ENCODE measurements at regions not wholly inside any gene's neighbourhood (a gene's known extent, or its start where the extent isn't known, plus 50 kb on each side); places are given as distances from the start of the nearest gene placed in this dataset.

DNA sequence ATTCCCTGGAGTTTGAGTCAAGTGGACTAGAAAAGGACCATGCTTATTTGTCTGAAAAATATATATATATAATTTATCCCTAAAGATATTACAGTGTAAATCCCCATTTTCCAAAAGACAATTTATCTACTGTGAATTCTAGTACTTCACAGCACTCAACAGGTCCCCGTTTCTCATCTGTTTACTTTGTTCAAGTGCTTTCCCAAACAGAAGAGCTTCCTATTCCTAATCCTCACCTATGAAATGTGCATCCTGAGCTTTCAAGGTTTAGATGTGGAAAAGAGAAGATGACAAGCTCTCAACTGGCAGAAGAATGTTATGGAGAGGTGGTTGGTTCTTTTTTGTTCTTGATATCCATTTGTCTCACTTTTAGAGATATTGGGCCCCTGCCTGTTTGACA, 401.6 kb upstream of the ZNF608 start:
- ChIA-PET POLR2A (no interaction called here), CTCF (no interaction called here)
- ATAC-seq (no peak), DNase-seq (ENCODE audit: low read depth, low spot score) (no peak)
- intact Hi-C loops (cut with micrococcal nuclease; ENCODE audit: unreplicated experiment) = no loop called here
- Histone ChIP-seq H3K4me1 (ENCODE audit: control insufficient read depth, insufficient read depth, low read length) (no peaks in the 10 kb centered on the region), H3K27ac (ENCODE audit: low read length) (no peak overlapping the region), H3K36me3 (ENCODE audit: control insufficient read depth, insufficient read depth, low read length) (no peaks in the 10 kb centered on the region), H3K9me3 (ENCODE audit: control insufficient read depth, insufficient read depth, low read depth, low read length) (no peaks in the 10 kb centered on the region), H3K27me3 (ENCODE audit: control insufficient read depth, insufficient read depth, low read length) (no peaks in the 10 kb centered on the region), H3K4me3 (ENCODE audit: low read depth in 2 of 2, low read length in 2 of 2) (no peak overlapping the region)
- BruUV-seq (replicated peaks) = no TSS peak
- TF ChIP-seq POLR2AphosphoS5 (IDR thresholded peaks at IDR 0.05; ENCODE audit: low read depth, low read length) = no peak
- TF ChIP-seq TCF7L2 (IDR thresholded peaks at IDR 0.05; ENCODE audit: low read depth, low read length) = no peak
- no peak for TF ChIP-seq SIN3A (IDR thresholded peaks at IDR 0.05; ENCODE audit: borderline replicate concordance, insufficient read depth, low read depth, low read length)
- in situ Hi-C loops (cut with HindIII; ENCODE audit: low pct_unique_long_range_greater_than_20kb, low sequenced_read_pairs) = no loop called here

DNA sequence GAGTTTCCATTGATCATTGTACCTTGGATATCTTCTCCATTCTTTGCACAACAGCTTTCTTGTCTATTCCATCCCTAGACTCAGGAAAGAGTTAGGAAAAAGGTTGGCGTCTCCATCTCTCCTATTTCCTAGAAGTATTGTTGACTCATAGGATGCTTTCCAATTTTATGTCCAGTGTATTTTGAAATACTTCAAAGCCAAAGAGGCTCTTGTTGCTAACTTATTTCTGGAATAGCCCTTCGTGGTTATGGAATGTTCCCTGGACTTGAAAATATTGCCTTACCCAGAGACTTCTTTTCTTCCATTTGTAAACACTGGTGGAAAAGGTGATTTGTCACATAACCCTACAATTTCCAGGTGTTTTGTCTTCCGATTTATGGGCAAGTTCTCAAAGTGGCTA, 402.3 kb upstream of the ZNF608 start:
- BruUV-seq (replicated peaks) = no TSS peak
- in situ Hi-C loops (cut with HindIII; ENCODE audit: low pct_unique_long_range_greater_than_20kb, low sequenced_read_pairs) = no loop called here
- Histone ChIP-seq H3K27me3 (ENCODE audit: control insufficient read depth, insufficient read depth, low read length) (no peaks in the 10 kb centered on the region), H3K4me1 (ENCODE audit: control insufficient read depth, insufficient read depth, low read length) (no peaks in the 10 kb centered on the region), H3K27ac (ENCODE audit: low read length) (peak overlapping the region; percentile 18; the same call in 1 of the 2 replicates), H3K4me3 (ENCODE audit: low read depth in 2 of 2, low read length in 2 of 2) (no peak overlapping the region), H3K36me3 (ENCODE audit: control insufficient read depth, insufficient read depth, low read length) (no peaks in the 10 kb centered on the region), H3K9me3 (ENCODE audit: control insufficient read depth, insufficient read depth, low read depth, low read length) (no peaks in the 10 kb centered on the region)
- ATAC-seq (no peak), DNase-seq (ENCODE audit: low read depth, low spot score) (no peak)
- intact Hi-C loops (cut with micrococcal nuclease; ENCODE audit: unreplicated experiment) = no loop called here
- ChIA-PET CTCF (no interaction called here), POLR2A (no interaction called here)
- TF ChIP-seq TCF7L2 (IDR thresholded peaks at IDR 0.05; ENCODE audit: low read depth, low read length) (no peak), POLR2AphosphoS5 (IDR thresholded peaks at IDR 0.05; ENCODE audit: low read depth, low read length) (no peak), SIN3A (IDR thresholded peaks at IDR 0.05; ENCODE audit: borderline replicate concordance, insufficient read depth, low read depth, low read length) (no peak)
- TF ChIP-seq, protein P1, sequence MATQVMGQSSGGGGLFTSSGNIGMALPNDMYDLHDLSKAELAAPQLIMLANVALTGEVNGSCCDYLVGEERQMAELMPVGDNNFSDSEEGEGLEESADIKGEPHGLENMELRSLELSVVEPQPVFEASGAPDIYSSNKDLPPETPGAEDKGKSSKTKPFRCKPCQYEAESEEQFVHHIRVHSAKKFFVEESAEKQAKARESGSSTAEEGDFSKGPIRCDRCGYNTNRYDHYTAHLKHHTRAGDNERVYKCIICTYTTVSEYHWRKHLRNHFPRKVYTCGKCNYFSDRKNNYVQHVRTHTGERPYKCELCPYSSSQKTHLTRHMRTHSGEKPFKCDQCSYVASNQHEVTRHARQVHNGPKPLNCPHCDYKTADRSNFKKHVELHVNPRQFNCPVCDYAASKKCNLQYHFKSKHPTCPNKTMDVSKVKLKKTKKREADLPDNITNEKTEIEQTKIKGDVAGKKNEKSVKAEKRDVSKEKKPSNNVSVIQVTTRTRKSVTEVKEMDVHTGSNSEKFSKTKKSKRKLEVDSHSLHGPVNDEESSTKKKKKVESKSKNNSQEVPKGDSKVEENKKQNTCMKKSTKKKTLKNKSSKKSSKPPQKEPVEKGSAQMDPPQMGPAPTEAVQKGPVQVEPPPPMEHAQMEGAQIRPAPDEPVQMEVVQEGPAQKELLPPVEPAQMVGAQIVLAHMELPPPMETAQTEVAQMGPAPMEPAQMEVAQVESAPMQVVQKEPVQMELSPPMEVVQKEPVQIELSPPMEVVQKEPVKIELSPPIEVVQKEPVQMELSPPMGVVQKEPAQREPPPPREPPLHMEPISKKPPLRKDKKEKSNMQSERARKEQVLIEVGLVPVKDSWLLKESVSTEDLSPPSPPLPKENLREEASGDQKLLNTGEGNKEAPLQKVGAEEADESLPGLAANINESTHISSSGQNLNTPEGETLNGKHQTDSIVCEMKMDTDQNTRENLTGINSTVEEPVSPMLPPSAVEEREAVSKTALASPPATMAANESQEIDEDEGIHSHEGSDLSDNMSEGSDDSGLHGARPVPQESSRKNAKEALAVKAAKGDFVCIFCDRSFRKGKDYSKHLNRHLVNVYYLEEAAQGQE (IDR thresholded peaks at IDR 0.05; ENCODE audit: insufficient read depth in 1 of 2, low read depth in 2 of 2, low read length in 1 of 2) = no peak
- TF ChIP-seq, protein P2, sequence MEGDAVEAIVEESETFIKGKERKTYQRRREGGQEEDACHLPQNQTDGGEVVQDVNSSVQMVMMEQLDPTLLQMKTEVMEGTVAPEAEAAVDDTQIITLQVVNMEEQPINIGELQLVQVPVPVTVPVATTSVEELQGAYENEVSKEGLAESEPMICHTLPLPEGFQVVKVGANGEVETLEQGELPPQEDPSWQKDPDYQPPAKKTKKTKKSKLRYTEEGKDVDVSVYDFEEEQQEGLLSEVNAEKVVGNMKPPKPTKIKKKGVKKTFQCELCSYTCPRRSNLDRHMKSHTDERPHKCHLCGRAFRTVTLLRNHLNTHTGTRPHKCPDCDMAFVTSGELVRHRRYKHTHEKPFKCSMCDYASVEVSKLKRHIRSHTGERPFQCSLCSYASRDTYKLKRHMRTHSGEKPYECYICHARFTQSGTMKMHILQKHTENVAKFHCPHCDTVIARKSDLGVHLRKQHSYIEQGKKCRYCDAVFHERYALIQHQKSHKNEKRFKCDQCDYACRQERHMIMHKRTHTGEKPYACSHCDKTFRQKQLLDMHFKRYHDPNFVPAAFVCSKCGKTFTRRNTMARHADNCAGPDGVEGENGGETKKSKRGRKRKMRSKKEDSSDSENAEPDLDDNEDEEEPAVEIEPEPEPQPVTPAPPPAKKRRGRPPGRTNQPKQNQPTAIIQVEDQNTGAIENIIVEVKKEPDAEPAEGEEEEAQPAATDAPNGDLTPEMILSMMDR (IDR thresholded peaks at IDR 0.05) = no peak

DNA sequence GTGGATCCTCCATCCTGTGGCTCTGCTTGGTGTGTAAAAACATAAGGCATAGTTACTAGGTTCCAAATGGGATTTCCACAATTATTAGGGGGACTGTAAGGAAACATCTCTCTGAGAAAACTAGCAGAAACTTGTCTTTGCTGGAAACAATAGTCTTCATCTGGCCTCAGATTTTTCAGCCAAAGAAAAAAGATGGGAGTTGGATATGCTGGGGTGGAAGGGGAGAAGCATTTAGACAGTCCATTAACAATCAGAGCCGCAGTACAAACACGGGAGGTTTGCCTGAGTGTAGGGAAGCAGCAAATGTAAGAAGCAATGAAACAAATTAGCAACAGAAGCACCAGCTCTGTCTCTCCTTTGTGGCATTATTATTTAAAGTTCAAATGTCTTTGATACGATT, 402.7 kb upstream of the ZNF608 start:
- CTCF ChIA-PET = no interaction called here
- ATAC-seq (no peak), DNase-seq (ENCODE audit: low read depth, low spot score) (no peak)
- Histone ChIP-seq H3K27me3 (ENCODE audit: control insufficient read depth, insufficient read depth, low read length) (no peaks in the 10 kb centered on the region), H3K36me3 (ENCODE audit: control insufficient read depth, insufficient read depth, low read length) (no peaks in the 10 kb centered on the region), H3K4me3 (ENCODE audit: low read depth in 2 of 2, low read length in 2 of 2) (no peak overlapping the region), H3K9me3 (ENCODE audit: control insufficient read depth, insufficient read depth, low read depth, low read length) (no peaks in the 10 kb centered on the region), H3K4me1 (ENCODE audit: control insufficient read depth, insufficient read depth, low read length) (no peaks in the 10 kb centered on the region), H3K27ac (ENCODE audit: low read length) (peak overlapping the region; percentile 18; the same call in 1 of the 2 replicates)
- intact Hi-C loops (cut with micrococcal nuclease; ENCODE audit: unreplicated experiment) (no loop called here), in situ Hi-C loops (cut with HindIII; ENCODE audit: low pct_unique_long_range_greater_than_20kb, low sequenced_read_pairs) (no loop called here)
- no TSS peak for BruUV-seq (replicated peaks)
- POLR2A ChIA-PET = no interaction called here
- TF ChIP-seq SIN3A (IDR thresholded peaks at IDR 0.05; ENCODE audit: borderline replicate concordance, insufficient read depth, low read depth, low read length) (no peak), POLR2AphosphoS5 (IDR thresholded peaks at IDR 0.05; ENCODE audit: low read depth, low read length) (no peak), TCF7L2 (IDR thresholded peaks at IDR 0.05; ENCODE audit: low read depth, low read length) (no peak)
- TF ChIP-seq, protein P1 (IDR thresholded peaks at IDR 0.05; ENCODE audit: insufficient read depth in 1 of 2, low read depth in 2 of 2, low read length in 1 of 2) = no peak
- TF ChIP-seq, protein P2 (IDR thresholded peaks at IDR 0.05) = no peak
